HG03039 (cell line): ENCODE measurements at regions not wholly inside any gene's neighbourhood (a gene's known extent, or its start where the extent isn't known, plus 50 kb on each side); places are given as distances from the start of the nearest gene placed in this dataset.

Source experiments
- ATAC-seq: cut with Tn5 transposase; IDR thresholded peaks from one replicate; pipeline ENCODE4 v1.9.1; 2021; ENCODE audit warnings: mild to moderate bottlenecking, moderate library complexity; ENCODE audit not compliant: unreplicated experiment

DNA sequence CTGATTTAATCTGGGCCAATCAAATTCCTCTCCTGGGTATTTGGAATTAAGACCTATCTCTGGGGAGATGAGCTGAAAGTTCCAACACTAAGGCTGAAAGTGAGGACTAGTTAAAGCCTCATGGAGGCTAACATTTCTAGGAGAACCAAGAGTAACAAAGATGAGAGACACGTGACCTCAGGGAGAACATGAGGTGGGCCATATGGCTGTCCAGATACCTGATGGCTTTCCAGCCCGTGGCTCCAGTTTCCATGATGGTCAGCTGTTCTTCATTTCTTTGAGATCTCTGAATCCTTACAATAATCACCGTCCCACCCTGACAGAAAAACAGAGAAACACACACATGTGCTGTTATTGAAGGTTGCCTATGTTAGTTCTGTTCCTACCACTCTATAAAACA, 66.1 kb downstream of the LEPR start:
- no peak for ATAC-seq

DNA sequence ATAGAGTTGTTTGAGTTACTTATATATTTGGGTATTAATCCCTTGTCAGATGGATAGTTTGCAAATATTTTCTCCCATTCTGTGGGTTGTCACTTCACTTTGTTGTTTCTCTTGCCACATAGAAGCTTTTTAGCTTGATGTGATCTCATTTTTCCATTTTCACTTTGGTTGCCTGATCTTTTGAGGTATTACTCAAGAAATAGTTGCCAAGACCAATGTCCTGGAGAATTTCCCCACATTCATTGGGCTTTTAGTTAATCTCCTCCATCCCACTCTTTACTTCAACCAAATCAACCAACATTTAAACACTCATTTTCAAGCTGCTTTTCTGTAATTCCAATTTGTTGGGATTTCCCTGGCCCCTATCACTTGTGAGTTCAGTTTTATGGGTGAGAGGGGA, 69.0 kb downstream of the LEPR start:
- no peak for ATAC-seq

DNA sequence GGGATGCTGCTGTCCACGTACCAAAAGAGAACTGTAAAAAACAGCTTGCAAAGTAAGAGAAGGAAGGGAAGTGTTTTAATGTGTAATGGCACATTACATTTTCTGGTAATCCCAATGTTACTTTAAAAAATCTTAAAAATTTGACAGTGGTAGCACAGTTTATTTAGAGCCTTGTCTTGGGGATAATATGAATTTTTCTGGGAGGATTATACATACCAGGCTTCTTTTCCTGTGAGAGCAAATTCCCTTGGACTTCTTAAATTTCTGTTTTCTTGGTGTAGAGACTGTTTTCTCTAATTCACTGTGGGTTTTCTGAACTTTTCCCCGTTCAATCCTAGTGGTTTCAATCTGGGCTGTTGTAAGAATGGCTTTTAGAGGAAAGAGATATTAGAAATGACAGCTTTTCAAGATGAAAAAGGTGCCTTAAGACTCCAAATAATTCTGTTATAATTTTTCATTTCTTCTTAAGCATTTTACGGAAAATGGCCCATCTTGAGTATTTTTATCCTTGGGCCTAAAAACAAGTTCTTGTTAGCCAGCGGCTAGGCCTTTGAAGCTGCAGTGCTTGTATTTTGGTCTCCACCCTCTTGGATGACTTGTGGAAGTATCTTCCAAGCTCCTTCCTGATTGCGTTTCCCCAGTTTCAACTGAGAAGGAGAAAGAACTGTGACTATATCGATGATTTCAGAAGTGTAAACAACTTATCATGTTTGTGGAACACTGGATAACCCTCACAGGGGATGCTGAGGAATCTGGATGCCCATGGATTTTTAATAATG, 70.0 kb downstream of the LEPR start:
- no peak for ATAC-seq

DNA sequence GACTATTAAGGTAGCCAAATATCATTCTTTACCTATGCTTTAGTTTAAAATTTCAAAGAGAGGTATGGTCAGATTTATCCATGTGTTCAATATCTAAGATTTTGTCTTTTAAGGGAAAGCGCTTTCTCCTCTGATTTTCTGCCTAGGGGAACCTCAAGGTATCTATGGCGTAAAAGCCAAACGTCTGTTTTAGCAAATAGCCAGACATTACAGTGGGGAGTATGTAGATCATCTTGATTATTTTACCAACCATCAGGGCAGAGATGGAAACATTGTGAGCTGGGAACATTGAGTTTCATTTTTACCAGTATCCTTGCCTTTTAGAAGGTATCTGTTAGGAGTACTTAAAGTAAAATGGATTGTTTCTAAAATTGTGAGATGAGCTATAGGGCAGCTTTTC, 71.0 kb downstream of the LEPR start:
- ATAC-seq: no peak

DNA sequence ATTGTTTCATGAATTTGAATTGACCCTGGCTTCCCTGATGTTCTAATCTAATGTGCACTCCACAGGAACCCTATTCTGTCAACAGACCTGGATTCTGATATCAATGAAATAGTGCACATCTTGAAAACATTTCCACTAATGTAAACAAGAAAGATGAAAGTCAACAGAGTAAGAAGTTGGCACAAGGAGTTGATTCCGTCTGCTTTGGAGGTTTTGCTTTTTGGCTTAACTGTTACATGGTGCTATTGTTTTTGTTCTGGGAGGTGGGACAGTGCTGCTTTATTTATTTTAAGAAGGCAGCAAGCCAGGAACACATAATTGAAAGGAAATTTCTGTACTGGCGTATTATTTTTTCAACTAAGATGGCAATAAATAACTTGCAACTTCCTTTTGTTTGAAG, 73.3 kb downstream of the LEPR start:
- ATAC-seq: no peak

DNA sequence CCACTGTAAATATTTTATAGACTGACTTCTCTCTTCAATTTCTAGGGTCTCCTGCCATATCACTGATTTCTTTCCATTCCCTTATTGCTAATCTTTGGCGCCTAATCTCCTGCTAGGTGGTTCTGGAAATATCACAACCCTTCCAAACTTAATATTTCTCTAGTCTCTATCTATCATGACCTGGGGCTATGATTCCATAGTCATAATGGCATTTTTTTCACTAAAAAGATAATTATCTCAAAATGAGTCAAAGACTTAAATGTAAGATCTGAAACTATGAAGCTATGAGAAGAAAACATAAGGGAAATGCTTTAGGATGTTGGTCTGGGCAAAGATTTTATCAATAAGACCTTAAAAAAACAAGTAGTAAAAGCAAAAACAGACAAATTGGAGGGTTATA, 74.2 kb downstream of the LEPR start:
- ATAC-seq: no peak

DNA sequence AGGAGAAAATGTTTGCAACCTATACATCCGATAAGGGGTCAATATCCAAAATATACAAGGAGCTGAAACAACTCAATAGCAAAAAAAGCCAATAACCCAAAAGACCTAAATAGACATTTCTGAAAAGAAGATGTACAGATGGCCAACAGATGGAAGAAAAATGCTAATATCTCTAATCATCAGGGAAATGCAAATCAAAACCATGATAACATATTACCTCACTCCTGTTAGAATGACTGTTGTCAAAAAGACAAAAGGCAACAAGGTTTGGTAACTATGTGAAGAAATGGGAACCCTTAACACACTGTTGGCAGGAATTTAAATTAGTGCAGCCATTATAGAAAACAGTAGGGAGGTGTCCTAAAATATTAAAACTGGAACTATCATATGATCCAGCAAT, 74.7 kb downstream of the LEPR start:
- no peak for ATAC-seq

DNA sequence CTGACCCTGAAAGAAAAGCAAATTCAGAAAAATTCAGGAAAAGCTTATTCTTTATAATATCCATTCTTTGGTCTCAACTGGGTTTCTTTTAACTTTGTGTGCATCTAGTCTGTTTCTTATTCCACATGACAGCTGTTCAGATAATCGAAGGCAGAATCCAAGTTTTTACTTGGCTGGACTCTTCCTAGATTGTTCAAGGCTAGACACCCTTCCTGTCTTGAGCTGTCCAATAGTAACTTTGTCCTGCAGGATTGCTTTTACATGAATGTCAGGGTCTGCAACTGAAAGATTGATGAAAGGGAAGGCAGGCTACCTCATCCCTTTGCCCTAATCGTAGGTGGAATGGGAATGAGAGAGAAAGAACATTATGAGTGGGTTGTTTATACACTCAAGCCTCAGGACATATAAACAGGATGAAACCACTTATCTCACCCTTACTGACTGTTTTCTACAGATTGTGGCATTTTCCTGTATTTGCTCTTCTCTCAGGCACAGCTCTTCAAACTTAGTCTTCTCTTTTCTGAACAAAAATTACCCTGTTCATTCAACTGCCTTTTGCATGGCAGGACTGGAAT, 76.9 kb downstream of the LEPR start:
- ATAC-seq: no peak

DNA sequence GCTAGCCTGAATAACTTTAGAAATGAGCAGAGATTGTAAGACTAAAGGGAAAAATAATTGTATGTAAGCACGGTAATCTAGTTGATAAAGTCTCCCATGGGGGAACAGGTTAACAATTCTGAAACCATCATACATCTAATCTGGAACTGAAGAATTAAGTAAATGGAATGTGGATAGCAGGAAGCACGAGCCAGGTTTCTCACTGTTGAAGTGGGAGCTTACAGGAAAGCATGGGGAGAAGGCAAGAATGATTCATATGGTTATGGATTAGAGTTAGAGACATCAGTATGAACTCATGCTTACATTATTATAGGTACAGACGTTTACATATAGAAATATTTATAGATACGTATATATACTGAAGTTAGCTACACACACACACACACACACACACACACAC, 83.0 kb downstream of the LEPR start:
- ATAC-seq: no peak

DNA sequence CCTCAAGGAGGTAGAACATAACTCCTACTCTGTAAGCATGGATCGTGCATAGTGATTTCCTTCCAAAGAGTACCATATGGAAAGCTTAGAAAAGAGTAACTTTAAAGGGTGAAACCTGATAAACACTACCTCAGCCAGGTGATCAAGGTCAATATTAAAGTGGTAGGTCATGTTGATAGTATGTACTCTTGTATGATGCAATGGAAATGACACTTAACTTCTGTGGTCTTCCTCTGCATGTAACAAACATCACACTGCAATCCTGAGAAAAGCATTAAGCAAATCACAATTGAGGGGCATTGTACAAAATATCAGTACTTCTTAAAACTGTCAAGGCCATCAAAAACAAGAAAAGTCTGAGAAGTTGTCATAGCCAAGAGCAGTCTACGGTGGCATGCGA, 83.8 kb downstream of the LEPR start:
- no peak for ATAC-seq

DNA sequence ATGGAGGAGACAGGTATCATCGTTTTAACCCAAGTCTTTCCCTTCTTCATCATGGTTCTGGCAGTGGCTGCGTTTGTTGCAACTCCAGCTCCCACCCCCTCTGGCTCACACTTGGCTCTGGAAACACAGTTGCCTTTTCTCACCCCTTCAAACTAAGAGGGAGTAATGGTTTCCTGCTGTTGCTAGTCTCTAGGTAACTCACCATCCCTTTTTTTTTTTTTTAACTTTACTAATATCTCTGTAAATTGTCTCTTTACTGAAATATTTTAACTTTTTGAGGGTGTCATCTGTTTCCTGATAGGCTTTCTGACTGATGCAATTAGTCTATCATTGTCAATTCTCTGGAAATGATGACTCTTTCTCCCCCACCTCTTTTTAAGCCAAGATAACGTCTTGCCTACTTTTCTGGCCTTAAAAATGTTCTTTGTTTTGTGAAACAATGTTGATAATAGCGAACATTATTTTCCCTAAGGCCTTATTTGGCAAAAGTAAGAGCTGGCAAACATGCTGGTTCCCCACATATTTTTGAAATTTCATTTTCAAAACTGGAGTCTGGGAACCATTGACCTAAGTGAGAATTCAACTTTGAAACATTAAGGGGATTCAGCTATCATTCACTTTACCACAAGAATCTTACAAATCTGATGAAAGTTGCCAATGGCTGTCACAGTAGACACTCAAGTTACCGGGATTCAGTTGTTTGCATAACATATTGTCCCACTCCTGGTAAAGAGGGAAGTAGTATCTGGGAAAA, 85.3 kb downstream of the LEPR start:
- no peak for ATAC-seq

DNA sequence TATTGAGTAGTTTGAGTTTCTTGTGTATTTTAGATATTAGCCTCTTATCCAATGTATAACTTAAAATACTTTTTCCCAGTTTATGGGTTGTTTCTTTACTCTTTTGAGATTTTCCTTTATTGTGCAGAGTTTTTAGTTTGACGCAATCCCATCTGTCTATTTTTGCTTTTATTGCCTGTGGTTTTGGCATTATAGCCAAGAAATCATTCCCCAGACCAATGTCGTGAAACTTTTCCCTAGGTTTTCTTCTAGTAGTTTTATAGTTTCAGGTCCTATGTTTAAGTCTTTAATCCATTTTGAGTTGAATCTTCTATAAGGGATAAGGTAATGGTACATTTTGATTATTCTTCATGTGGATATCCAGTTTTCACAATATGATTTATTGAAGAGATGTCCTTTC, 87.6 kb downstream of the LEPR start:
- no peak for ATAC-seq

DNA sequence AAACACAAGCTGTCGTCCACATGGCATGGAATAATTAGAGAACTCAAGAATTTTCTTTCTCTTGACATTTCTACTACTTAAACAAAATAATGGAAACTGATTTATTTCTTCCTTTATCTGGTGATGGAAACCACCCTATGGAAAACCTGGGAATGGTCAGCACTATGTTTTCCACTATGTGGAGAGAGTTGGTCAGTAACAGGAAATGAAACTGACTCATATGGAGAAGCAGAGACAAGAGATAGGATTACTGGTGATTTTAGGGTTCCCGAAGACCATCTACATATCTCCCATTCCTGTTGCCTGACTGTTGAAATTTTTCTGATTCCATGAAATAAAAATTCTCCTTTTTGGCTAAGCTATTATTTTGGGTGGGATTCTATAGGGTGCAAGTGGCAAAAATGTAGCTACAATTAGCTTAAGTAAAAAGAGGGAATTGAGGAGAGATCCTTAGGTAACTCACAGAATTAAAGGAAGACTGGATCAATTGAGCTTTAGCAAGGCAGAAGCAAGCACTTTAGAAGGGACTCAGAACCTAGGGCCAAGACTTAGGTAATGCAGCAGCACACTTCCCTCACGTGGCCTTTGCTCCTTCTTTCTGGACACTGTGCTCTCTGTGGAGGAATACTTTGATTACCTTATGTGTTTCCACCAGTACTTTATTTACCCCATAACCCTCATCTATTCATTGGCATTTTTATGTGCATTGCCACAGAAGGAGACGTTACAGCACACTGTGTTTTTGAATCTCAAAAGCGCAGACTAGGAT, 89.6 kb downstream of the LEPR start:
- ATAC-seq: no peak

DNA sequence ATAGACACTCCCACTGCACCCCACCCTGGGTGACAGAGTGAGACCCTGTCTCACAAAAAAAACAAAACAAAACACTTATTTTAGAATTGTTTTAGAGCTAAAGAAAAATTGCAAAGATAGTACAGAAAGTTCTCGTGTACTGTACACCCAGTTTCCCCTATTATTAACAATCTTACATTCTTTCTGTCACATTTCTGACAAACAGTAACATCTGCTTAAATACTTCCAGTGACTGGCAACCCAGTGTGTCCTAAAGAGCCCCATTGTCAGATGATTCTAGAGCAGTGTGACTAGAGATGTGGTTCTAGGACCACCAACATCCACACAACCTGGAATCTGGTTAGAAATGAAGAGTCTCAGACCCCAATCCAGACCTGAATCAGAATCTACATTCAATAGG, 90.5 kb downstream of the LEPR start:
- no peak for ATAC-seq

DNA sequence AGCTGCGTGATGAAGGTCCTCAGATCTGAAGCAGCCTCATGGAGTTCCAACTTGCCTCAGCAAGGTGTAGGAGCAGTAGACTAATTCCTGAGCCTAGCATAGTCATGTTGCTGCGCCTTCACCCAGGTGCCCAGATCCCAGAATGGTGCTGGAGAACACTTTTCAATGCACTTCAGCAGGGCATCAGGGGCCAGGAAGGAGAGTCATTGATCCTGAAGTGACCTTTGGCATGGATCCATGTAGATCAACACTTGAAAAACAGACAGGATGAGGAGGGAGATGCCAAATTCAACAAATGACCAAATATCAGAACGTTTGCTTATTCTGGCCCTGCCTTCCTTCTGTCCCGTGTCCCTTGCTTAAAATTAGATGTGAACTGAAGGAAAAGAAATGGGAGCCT, 91.9 kb downstream of the LEPR start:
- ATAC-seq: no peak

DNA sequence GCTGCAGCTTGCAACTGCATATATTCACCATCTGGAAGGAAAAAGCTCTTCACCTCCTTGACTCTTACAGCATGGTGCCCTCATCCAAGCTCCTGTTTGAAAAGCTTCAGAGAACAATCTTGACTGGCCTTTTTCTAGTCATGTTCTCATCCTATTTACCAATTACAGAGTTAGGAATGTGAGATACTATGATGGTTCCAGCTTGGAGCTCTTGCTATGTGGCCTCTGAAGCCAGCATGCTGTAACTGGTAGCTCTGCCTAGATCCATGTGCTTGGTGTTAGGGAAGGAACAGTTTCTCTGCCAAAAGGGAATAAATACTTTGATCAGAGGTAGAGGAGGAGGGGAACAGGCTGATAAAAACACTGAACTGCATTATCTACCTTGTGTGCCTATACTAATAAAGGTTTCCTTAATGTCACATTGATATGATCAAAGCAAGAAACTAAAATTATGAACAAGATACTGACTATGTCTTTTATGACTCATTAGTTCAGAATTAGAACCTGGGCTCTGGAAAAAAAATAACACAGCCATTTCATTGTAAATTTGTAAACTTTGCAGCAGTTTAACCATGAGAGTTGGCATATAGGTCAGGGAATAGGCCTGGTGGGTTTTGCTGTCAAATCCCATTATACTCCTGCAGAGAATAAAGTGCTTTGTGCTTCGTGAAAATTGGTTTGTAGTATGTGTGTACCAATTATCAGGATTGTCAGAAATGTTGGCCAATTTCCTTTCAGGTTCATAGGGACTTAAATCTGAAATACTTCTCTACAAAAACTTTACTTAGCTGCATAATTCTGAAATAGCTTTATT, 92.7 kb downstream of the LEPR start:
- no peak for ATAC-seq

DNA sequence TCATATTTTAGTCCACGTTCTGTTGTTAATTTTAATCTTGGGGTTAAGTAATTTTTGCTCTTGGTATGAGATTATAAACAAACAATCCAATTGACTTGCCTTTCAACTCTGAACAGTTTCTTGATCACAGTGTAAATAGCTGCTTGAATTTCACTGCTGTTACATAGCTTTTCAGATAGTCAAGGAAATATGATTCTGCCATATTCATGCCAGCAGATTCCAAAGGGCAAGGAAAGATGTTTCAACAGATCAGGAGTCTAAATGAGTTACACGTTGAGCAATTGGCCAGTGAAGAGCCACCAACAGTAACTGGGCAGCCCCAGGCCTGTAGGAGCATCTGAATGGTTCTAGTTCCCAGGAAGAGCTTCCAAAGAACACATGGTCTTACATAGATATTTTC, 93.6 kb downstream of the LEPR start:
- ATAC-seq: no peak

DNA sequence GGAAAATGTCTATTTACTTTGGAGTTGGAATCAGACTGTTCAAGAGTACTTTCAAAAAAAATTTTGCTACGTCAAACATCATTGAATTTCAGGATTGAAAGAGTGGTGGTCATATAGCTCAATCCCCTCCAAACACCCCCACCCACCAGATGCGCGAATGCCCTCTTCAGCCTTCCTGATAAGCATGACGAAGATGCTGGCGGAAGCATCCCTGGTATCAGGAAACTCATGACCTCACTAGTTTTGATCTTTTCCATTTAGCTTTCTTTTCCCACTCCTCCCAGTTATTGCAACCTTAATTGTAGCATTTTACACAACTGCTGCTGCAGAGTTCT, 104.4 kb downstream of the LEPR start:
- ATAC-seq: no peak

DNA sequence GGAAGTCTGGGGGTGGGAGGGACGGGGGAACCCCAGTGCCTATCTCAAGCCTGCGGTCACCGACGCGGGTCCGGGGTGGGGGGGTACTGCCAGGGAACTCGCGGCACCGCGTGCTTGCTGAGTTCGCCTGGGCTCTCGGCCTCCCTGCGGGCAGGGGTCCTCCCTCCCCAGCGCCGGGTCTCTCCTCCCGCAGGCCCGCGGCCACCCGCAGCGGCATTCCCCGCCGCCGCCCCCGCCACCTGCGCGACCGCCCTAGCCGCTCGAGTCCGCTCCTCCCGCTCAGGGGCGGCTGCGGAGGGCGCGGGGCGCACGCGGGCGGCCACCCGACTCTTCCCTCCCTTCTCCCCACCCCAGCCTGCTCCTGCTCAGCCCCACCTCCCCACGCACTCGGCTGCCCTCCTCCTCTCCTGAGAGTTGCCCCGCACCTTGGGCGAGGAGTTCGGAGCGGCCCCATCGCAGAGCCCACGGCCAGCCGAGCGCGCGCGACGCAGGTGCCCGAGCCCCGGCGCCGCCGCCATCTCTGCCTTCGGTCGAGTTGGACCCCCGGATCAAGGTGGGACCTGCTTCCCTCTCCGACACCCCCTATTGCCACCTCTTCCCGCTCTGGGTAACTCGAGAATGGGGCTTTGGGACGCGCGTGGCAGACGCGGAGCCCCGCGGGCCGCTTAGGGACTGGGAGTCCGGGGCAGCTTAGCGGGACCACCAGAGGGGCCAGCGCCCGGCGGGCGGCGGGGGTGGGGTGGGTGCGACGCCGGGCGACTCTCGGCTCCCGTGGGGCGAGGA, 105.0 kb downstream of the LEPR start:
- no peak for ATAC-seq

DNA sequence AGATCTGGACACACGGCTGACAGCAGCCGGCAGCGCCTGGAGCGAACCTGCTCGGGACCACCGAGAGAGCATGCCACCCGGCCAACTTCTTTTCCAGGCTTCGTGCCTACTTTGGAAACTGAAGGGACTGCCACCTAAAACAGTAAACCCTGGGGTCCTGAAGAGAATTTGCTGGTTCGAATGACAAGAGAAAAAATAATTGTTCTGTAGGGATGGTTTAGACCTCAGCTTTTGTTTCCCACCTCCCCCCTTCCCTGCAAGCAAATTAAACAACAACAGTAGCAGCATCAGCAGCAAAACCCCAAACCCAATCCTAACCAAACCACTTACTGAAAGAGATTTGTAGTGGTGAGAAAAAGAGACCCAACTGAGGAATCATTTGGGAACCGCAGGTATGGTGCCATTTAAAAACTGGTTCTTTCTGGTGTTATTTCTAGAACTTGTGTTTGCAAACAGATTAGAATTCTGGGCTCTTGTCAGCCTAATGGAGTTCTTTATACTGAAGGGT, 105.6 kb downstream of the LEPR start:
- no peak for ATAC-seq
